ENCODE measurements at regions not wholly inside any gene's neighbourhood (a gene's known extent, or its start where the extent isn't known, plus 50 kb on each side); places are given as distances from the start of the nearest gene placed in this dataset.
A peak's percentile ranks its signal among the peaks of the same experiment; 100 is the strongest.

- DNase-seq: no peak
These were observed 428.4 kb upstream of the MPDZ start for GRCh38 chr9:13707612-13708576.

- DNase-seq: no peak
These were observed 426.4 kb upstream of the MPDZ start for GRCh38 chr9:13705918-13706317.

GRCh38 chr9:13705373-13705772 is 425.9 kb upstream of the MPDZ start:
- DNase-seq: no peak

- no peak for DNase-seq
These were observed 411.1 kb upstream of the MPDZ start for GRCh38 chr9:13690595-13690994.

GRCh38 chr9:13689925-13690324 is 410.4 kb upstream of the MPDZ start:
- no peak for DNase-seq

- no peak for DNase-seq
These were observed 409.6 kb upstream of the MPDZ start for GRCh38 chr9:13688990-13689600.

- DNase-seq: no peak
These were observed 408.9 kb upstream of the MPDZ start for GRCh38 chr9:13688223-13688989.

GRCh38 chr9:13684656-13685055 is 405.2 kb upstream of the MPDZ start:
- no peak for DNase-seq

GRCh38 chr9:13677801-13678200 is 398.3 kb upstream of the MPDZ start:
- DNase-seq: no peak

GRCh38 chr9:13675638-13676000 is 396.1 kb upstream of the MPDZ start:
- DNase-seq: no peak

- no peak for DNase-seq
These were observed 395.6 kb upstream of the MPDZ start for GRCh38 chr9:13674926-13675637.

- no peak for DNase-seq
These were observed 393.9 kb upstream of the MPDZ start for GRCh38 chr9:13673348-13673747.

- peak in 1 of 2 donors; percentile 3 for DNase-seq
These were observed 386.1 kb upstream of the MPDZ start for GRCh38 chr9:13665418-13666066.

- DNase-seq: no peak
These were observed 381.5 kb upstream of the MPDZ start for GRCh38 chr9:13661014-13661413.

GRCh38 chr9:13651969-13652663 is 372.6 kb upstream of the MPDZ start:
- no peak for DNase-seq

- DNase-seq: no peak
These were observed 372.0 kb upstream of the MPDZ start for GRCh38 chr9:13651526-13651925.

GRCh38 chr9:13648676-13649075 is 369.2 kb upstream of the MPDZ start:
- no peak for DNase-seq

- DNase-seq: no peak
These were observed 368.6 kb upstream of the MPDZ start for GRCh38 chr9:13648068-13648467.

GRCh38 chr9:13646500-13647021 is 367.1 kb upstream of the MPDZ start:
- no peak for DNase-seq

- no peak for DNase-seq
These were observed 366.1 kb upstream of the MPDZ start for GRCh38 chr9:13645557-13645956.

GRCh38 chr9:13644675-13645074 is 365.2 kb upstream of the MPDZ start:
- no peak for DNase-seq

- no peak for DNase-seq
These were observed 363.2 kb upstream of the MPDZ start for GRCh38 chr9:13642646-13643045.
